Cardiac septum (tissue), 1 donor: ENCODE measurements at regions not wholly inside any gene's neighbourhood (a gene's known extent, or its start where the extent isn't known, plus 50 kb on each side); places are given as distances from the start of the nearest gene placed in this dataset.
"Not testable (repeated sequence)": the region's sequence is repeated elsewhere in the genome, so short reads cannot be mapped to it uniquely, and the experiment has no call there.

Experiments used
- DNase-seq: peaks from one replicate; pipeline ENCODE4 v3.0.0-alpha.2; 2020; ENCODE audit warnings: low spot score
- intact Hi-C: fragments of 100-400 bp; cut with DNase I; formaldehyde crosslinking; loops from one replicate; pipeline ENCODE4 v1.14.0; 2022
- donor health status: DM: no; HTN: no; CAD: no.

- intact Hi-C loops, result no loop called here
- no peak for DNase-seq
These were observed 177.4 kb upstream of the CRBN start for GRCh38 chr3:3356846-3357245.

GRCh38 chr3:3355442-3355841 is 176.0 kb upstream of the CRBN start:
- intact Hi-C loops, result no loop called here
- no peak for DNase-seq

- DNase-seq, result no peak
- intact Hi-C loops, result no loop called here
These were observed 173.7 kb upstream of the CRBN start for GRCh38 chr3:3353153-3353552.

- intact Hi-C loops, result no loop called here
- DNase-seq, result no peak
These were observed 171.7 kb upstream of the CRBN start for GRCh38 chr3:3351226-3351625.

GRCh38 chr3:3347056-3347455 is 167.6 kb upstream of the CRBN start:
- DNase-seq, intact Hi-C loops: not testable (repeated sequence)

GRCh38 chr3:3346556-3346955 is 167.1 kb upstream of the CRBN start:
- DNase-seq, result no peak
- intact Hi-C loops, result no loop called here

GRCh38 chr3:3342141-3342540 is 162.7 kb upstream of the CRBN start:
- no peak for DNase-seq
- intact Hi-C loops, result no loop called here

- intact Hi-C loops, result no loop called here
These were observed 161.7 kb upstream of the CRBN start for GRCh38 chr3:3340965-3341895.

GRCh38 chr3:3340526-3340925 is 161.0 kb upstream of the CRBN start:
- intact Hi-C loops, result no loop called here
- no peak for DNase-seq

More at GRCh38 chr3:3340965-3341895, 161.7 kb upstream of the CRBN start:
- DNase-seq, result no peak

GRCh38 chr3:3335903-3336302 is 156.4 kb upstream of the CRBN start:
- intact Hi-C loops, result no loop called here
- no peak for DNase-seq

GRCh38 chr3:3334491-3334890 is 155.0 kb upstream of the CRBN start:
- DNase-seq, result no peak
- intact Hi-C loops, result no loop called here

- DNase-seq, result no peak
- intact Hi-C loops, result no loop called here
These were observed 154.1 kb upstream of the CRBN start for GRCh38 chr3:3333571-3333970.

GRCh38 chr3:3316521-3316920 is 137.0 kb upstream of the CRBN start:
- intact Hi-C loops, result no loop called here
- DNase-seq, result no peak

- no peak for DNase-seq
- intact Hi-C loops, result no loop called here
These were observed 136.4 kb upstream of the CRBN start for GRCh38 chr3:3315846-3316245.

GRCh38 chr3:3309887-3310286 is 130.4 kb upstream of the CRBN start:
- DNase-seq, result no peak
- intact Hi-C loops, result no loop called here

- DNase-seq, result no peak
- intact Hi-C loops, result no loop called here
These were observed 129.3 kb upstream of the CRBN start for GRCh38 chr3:3308809-3309208.

GRCh38 chr3:3307491-3307890 is 128.0 kb upstream of the CRBN start:
- intact Hi-C loops, result no loop called here

GRCh38 chr3:3305841-3306240 is 126.3 kb upstream of the CRBN start:
- intact Hi-C loops, result no loop called here
- DNase-seq, result no peak

More at GRCh38 chr3:3307491-3307890, 128.0 kb upstream of the CRBN start:
- DNase-seq, result no peak

- intact Hi-C loops, result no loop called here
- DNase-seq, result no peak
These were observed 125.6 kb upstream of the CRBN start for GRCh38 chr3:3305084-3305483.

GRCh38 chr3:3303636-3304035 is 124.1 kb upstream of the CRBN start:
- no peak for DNase-seq
- intact Hi-C loops, result no loop called here

- DNase-seq, result no peak
- intact Hi-C loops, result no loop called here
These were observed 123.5 kb upstream of the CRBN start for GRCh38 chr3:3302964-3303363.

- no peak for DNase-seq
- intact Hi-C loops, result no loop called here
These were observed 122.0 kb upstream of the CRBN start for GRCh38 chr3:3301476-3301875.
